IPS-20b (cell line): ENCODE measurements at regions not wholly inside any gene's neighbourhood (a gene's known extent, or its start where the extent isn't known, plus 50 kb on each side); places are given as distances from the start of the nearest gene placed in this dataset.

Experiments used
- H3K27ac ChIP-seq: one replicate; pipeline ENCODE4 v1.5.1; 2013; ENCODE audit warnings: low read length
- H3K27me3 ChIP-seq: 2 replicates; pipeline ENCODE4 v1.6.1; 2013; ENCODE audit warnings: mild to moderate bottlenecking, low read length, inconsistent platforms; ENCODE audit not compliant: insufficient read depth
- H3K36me3 ChIP-seq: 2 replicates; pipeline ENCODE4 v1.6.1; 2013; ENCODE audit warnings: low read depth, mild to moderate bottlenecking, inconsistent platforms, low read length, moderate library complexity; ENCODE audit not compliant: insufficient read depth
- H3K4me1 ChIP-seq: 2 replicates; pipeline ENCODE4 v1.6.1; 2013; ENCODE audit warnings: mild to moderate bottlenecking, control low read depth, inconsistent platforms, low read length, moderate library complexity; ENCODE audit not compliant: insufficient read depth
- H3K4me3 ChIP-seq: 2 replicates; pipeline ENCODE4 v1.5.1; 2013; ENCODE audit warnings: mild to moderate bottlenecking, low read length, inconsistent platforms
- H3K9ac ChIP-seq: 2 replicates; pipeline ENCODE4 v1.6.1; 2013; ENCODE audit warnings: low read depth, mild to moderate bottlenecking, inconsistent platforms, low read length, moderate library complexity
- H3K9me3 ChIP-seq: 2 replicates; pipeline ENCODE4 v1.6.1; 2013; ENCODE audit warnings: mild to moderate bottlenecking, low read depth, low read length, inconsistent platforms; ENCODE audit not compliant: insufficient read depth

DNA sequence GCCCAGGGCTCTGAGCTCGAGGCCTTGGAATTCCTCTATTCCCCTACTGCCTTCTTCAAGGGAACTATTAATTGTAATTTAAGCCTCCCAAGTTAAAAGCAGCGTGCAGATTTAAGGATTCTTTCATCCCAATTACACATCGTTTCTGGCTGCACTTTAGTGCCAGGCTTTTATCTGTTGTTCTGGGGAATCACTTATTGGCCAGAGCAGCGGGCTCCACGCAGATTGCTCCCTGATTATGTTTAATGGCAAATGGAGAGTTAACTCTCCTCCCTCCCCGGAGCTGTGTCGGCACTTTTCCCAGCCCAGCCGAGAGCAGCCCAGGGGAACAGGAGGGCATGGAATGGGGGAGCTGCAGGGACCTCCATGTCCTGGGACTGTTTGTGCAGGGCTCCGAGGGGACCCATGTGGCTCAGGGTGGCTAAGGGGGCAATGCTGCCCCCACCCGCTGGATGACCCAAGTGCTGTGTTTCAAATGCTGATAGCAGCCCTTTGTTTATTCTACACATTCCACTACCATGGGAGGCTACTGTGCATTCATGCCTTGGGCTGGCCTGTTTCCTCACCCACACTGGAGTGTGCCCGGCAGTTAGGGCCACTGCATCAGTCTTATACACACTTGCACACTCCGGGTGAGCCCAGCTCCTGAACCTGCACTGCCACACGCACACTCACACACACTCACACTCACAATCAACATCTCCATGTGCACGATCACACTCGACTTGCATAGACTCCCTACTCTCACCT is 93.3 kb upstream of the POU3F1 start:
- Histone ChIP-seq H3K4me1 (peaks cover 27% of the 10 kb centered on the region), H3K27me3 (peaks cover 31% of the 10 kb centered on the region), H3K27ac (no peak overlapping the region), H3K4me3 (peak overlapping the region; percentile 12; the same call in 1 of the 2 replicates), H3K36me3 (no peaks in the 10 kb centered on the region), H3K9me3 (no peaks in the 10 kb centered on the region), H3K9ac (no peak overlapping the region)

DNA sequence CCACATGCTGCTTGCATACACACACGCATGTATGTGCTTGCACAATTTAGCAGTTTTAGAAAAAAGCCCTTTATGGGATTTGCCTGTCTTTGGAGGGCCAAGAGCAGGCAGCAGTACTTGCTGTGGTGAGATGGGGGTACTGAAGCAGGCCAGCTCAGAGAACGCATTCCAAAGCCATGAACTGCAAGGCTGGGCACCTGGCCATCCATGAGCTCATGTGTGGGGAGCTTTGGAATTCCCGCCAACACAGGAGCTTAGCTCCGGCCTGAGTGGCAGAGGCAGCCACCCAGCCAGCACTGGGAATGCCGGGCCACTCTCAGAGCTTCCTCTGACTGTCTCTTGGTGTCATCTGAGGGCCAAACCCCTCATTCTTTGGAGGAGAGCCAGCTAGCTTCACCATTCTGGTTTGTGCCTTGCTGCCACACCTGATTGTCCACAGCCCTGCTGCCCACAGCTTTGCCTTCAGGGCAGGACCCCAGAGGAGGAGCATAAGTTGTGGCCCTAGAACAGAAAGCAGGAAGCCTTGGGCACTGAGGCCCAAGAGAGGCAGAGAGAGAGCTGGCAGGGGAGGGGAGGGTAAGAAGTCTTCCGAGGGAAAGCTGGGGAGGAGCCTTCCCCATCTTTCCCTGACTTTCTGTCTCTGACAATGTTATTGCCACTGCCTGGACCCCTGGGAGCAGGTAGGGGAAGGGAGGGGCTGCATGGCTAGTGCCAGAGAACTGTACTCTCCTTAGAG is 92.1 kb upstream of the POU3F1 start:
- H3K4me1 ChIP-seq = peaks cover 27% of the 10 kb centered on the region
- no peaks in the 10 kb centered on the region for H3K9me3 ChIP-seq
- no peaks in the 10 kb centered on the region for H3K36me3 ChIP-seq
- no peak overlapping the region for H3K4me3 ChIP-seq
- peaks cover 38% of the 10 kb centered on the region for H3K27me3 ChIP-seq
- H3K27ac ChIP-seq = no peak overlapping the region
- H3K9ac ChIP-seq = no peak overlapping the region

DNA sequence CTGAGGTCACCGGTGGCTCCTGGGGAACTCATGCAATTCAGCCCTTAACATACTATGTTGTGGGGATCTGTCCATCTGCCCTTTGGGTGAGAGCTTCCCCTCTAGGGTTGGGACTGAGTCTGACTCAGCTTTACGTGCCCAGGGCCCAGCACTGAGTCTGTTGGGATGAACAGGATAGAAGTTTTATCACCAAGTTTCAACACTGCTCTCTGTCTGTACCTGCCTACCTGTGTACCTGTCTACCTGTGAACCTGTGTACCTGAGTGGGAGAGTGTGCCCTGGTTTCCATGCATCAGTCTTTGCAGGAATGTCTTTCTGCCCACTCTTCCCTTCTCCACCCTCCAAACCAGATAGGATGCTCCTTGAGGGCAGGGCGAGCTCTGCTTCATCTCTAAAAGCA is 90.6 kb upstream of the POU3F1 start:
- H3K27ac ChIP-seq = no peak overlapping the region
- no peaks in the 10 kb centered on the region for H3K9me3 ChIP-seq
- peaks cover 27% of the 10 kb centered on the region for H3K4me1 ChIP-seq
- H3K36me3 ChIP-seq = no peaks in the 10 kb centered on the region
- peaks cover 38% of the 10 kb centered on the region for H3K27me3 ChIP-seq
- no peak overlapping the region for H3K9ac ChIP-seq
- no peak overlapping the region for H3K4me3 ChIP-seq

DNA sequence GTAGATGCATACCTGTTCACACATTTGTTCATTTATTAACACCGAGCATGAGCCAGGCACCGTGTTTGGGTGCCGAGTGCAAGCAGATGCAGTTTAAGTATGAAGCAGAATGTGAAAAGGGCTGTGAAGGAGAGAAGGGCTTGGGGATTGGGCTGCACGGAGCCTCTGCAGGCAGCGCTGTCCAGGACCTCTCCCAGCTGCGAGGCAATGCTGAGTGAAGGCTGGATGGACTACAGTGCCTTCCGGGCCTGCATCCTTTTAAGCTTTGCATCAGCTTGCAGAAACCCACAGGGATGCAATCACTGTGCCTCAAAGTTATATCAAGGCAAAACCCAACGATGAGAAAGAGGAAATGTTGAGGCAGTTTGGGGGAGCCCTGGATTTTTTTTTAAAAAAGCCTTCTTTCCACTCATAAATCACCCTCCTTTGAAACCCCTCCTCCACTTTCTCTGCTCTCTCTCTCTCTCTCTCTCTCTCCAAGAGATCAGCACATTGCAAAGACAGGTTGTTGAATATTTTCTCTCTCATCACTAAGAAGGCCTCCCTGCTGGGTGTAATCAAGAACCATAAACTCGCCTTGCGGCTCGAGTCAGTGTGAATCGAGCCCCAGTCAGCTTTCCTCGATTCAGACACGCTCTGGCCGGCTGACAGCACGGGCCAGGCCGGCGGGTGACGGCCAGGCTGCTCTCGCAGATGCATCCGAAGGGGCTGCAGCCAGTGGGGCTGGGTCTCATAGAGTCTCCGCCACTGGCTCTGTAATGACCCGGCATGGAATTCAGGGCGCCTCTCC is 89.2 kb upstream of the POU3F1 start:
- no peak overlapping the region for H3K9ac ChIP-seq
- H3K9me3 ChIP-seq = no peaks in the 10 kb centered on the region
- H3K27ac ChIP-seq = no peak overlapping the region
- no peaks in the 10 kb centered on the region for H3K36me3 ChIP-seq
- H3K4me1 ChIP-seq = peaks cover 17% of the 10 kb centered on the region
- no peak overlapping the region for H3K4me3 ChIP-seq
- H3K27me3 ChIP-seq = peaks cover 33% of the 10 kb centered on the region

DNA sequence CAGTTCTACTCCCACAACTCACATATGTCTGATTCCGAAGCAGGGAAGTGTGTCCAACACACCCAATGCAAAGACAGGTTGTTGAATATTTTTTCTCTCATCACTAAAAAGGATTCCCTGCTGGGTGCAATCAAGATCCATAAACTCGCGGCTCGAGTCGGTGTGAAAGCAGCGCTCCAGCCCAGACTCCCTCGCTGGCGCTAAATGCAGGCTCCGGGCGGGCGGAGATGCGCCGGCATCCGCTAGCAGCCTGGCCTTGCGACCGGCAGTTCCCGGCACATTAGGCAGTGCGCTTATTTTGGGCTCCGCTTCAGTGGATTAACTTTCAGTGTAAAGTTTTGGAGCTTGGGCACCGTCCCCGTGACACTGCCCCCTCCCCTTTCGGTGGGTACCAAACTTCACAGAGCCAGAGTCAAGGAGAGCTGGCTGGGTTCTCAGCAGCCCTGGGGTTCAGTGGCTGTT is 87.7 kb upstream of the POU3F1 start:
- Histone ChIP-seq H3K4me3 (no peak overlapping the region), H3K27ac (no peak overlapping the region), H3K36me3 (no peaks in the 10 kb centered on the region), H3K4me1 (peaks cover 7% of the 10 kb centered on the region; the same call in 1 of the 2 replicates), H3K27me3 (peaks cover 27% of the 10 kb centered on the region), H3K9me3 (no peaks in the 10 kb centered on the region), H3K9ac (no peak overlapping the region)

DNA sequence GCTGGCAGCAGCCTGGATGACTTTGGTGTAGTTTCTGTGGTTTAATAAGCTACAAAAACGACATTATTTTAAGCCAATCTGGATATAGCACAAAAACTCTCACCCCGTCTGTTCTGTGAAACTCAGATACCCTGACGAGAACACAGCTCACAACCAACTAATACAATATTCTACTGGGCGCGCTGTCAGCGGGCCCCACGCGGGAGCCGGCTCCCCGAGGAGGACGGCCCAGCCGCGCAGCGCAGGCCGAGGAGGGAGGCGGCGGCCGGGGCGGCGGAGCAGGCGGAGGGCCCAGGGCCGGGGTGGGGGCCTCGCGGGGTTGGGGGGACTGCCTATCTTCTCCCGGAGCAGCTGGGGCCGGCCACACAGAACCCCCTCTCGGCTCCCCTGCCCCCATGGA is 87.2 kb upstream of the POU3F1 start:
- Histone ChIP-seq H3K27ac (no peak overlapping the region), H3K4me3 (no peak overlapping the region), H3K36me3 (no peaks in the 10 kb centered on the region), H3K27me3 (peaks cover 27% of the 10 kb centered on the region), H3K9me3 (no peaks in the 10 kb centered on the region), H3K4me1 (peaks cover 7% of the 10 kb centered on the region; the same call in 1 of the 2 replicates), H3K9ac (no peak overlapping the region)

DNA sequence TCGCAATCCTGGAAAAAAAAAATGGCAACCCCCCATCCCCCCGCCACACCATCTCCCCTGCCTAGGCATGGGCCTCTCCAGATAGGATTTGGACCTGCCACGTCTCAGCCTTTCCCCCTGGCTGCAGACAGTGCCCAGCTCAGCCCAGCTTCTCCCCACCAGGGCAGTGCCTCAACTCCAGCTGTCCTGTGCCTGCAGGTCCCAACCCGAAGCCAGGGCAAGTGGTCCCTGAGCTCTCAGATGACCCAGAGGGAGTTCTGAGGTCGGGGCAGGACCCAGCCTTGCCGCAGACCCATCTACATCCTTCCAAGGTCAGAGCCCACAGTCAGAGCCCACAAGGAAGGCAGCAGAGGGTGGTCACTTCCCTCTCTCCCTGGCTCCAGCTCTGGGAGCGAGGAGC is 86.7 kb upstream of the POU3F1 start:
- Histone ChIP-seq H3K9me3 (no peaks in the 10 kb centered on the region), H3K27me3 (peaks cover 27% of the 10 kb centered on the region), H3K36me3 (no peaks in the 10 kb centered on the region), H3K4me1 (peaks cover 7% of the 10 kb centered on the region; the same call in 1 of the 2 replicates), H3K9ac (no peak overlapping the region), H3K27ac (no peak overlapping the region), H3K4me3 (no peak overlapping the region)

DNA sequence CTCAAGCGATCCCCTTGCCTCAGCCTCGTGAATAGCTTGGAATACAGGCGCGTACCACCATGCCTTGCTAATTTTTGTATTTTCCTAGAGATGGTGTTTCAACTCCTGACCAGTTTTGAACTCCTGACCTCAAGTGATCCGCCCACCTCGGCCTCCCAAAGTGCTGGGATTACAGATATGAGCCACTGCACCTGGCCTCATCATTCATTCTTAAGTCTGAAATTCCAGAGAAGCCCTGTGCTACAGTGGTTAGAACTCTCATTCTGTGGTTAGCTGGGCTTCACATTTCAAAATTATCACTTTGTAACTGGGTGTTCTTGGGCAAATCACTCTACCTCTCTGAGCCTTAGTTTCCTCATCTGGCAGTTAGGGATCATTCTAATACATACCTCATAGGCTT is 86.1 kb upstream of the POU3F1 start:
- Histone ChIP-seq H3K36me3 (no peaks in the 10 kb centered on the region), H3K9me3 (no peaks in the 10 kb centered on the region), H3K27me3 (peaks cover 27% of the 10 kb centered on the region), H3K27ac (no peak overlapping the region), H3K4me1 (peaks cover 7% of the 10 kb centered on the region; the same call in 1 of the 2 replicates), H3K4me3 (no peak overlapping the region), H3K9ac (no peak overlapping the region)

DNA sequence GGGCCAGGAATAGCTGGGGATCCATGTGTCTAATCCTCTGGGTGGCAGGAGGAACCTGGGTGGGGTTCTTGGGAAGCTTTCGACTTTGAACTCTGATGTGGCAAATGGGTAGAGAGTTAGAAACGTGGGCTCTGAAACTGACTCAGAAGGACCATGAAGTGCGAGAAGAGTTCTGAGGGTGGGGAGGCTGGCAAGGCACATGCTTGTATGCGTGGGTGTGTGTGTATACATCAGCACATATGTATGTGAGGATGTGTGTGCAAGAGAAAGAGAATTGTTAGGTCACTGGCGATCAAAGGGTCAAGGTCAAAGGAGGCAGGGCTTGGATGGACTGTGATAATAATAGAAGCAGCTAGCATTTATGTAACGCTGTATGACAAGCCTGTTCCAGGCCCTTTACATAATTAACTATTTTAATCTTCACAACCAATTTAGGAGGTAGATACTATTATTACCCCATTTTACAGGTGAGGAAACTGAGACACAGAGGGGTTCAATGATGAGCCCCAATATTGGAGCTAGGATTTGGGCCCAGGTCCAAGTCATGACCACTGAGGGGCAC is 84.5 kb upstream of the POU3F1 start:
- H3K4me1 ChIP-seq = peaks cover 4% of the 10 kb centered on the region; the same call in 1 of the 2 replicates
- H3K9ac ChIP-seq = no peak overlapping the region
- H3K27me3 ChIP-seq = peaks cover 12% of the 10 kb centered on the region
- H3K4me3 ChIP-seq = no peak overlapping the region
- H3K9me3 ChIP-seq = no peaks in the 10 kb centered on the region
- no peaks in the 10 kb centered on the region for H3K36me3 ChIP-seq
- no peak overlapping the region for H3K27ac ChIP-seq

DNA sequence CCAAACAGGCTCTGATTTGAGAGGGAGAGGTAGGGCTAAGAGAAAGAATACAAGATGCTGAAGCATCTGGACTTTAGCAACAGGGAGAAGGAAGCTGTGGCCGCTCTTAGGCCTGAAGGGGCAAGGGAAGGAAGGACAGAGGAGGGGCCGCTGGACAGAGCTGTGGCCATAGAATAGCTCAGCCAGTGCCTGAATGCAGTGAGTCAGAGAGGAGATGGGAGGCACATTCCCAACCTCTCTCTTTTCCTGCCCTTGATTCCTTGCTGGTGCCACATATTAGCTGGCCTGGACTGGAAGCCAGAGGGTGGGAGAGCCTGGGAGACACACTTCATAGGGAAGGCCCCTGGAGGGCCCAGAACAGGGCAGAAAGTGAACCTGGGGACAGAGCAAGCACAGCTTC is 83.4 kb upstream of the POU3F1 start:
- H3K9me3 ChIP-seq = no peaks in the 10 kb centered on the region
- H3K36me3 ChIP-seq = no peaks in the 10 kb centered on the region
- no peak overlapping the region for H3K4me3 ChIP-seq
- H3K4me1 ChIP-seq = peaks cover 3% of the 10 kb centered on the region
- no peak overlapping the region for H3K27ac ChIP-seq
- no peak overlapping the region for H3K9ac ChIP-seq
- H3K27me3 ChIP-seq = peaks cover 7% of the 10 kb centered on the region

DNA sequence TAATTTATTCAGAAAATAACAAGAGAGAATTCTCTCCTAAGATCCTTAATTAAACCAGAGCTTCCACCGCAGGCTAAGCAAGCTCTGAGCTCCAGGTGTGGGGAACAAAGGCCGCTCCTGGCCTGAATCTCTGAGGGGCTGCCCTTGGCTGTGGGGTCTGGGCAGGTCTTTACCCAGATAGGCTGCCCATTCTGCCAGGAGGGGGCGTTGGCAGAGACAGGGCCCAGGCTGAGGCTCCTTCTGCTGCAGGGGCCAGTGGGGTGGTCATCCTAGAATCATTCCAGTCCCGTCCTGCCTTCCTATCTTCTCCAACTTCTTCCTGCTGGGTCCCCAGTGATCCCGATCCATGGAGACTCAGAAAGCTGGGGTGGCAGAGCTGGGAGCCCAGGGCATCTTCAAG is 82.9 kb upstream of the POU3F1 start:
- H3K4me1 ChIP-seq = peaks cover 8% of the 10 kb centered on the region
- H3K9ac ChIP-seq = no peak overlapping the region
- H3K9me3 ChIP-seq = no peaks in the 10 kb centered on the region

More for the DNA sequence above, 82.9 kb upstream of the POU3F1 start:
- H3K27ac ChIP-seq = no peak overlapping the region
- H3K27me3 ChIP-seq = peaks cover 2% of the 10 kb centered on the region; the same call in 1 of the 2 replicates
- no peaks in the 10 kb centered on the region for H3K36me3 ChIP-seq
- no peak overlapping the region for H3K4me3 ChIP-seq
